ENCODE measurements at regions not wholly inside any gene's neighbourhood (a gene's known extent, or its start where the extent isn't known, plus 50 kb on each side); places are given as distances from the start of the nearest gene placed in this dataset.
"Not testable (repeated sequence)": the region's sequence is repeated elsewhere in the genome, so short reads cannot be mapped to it uniquely, and the experiment has no call there.

DNA sequence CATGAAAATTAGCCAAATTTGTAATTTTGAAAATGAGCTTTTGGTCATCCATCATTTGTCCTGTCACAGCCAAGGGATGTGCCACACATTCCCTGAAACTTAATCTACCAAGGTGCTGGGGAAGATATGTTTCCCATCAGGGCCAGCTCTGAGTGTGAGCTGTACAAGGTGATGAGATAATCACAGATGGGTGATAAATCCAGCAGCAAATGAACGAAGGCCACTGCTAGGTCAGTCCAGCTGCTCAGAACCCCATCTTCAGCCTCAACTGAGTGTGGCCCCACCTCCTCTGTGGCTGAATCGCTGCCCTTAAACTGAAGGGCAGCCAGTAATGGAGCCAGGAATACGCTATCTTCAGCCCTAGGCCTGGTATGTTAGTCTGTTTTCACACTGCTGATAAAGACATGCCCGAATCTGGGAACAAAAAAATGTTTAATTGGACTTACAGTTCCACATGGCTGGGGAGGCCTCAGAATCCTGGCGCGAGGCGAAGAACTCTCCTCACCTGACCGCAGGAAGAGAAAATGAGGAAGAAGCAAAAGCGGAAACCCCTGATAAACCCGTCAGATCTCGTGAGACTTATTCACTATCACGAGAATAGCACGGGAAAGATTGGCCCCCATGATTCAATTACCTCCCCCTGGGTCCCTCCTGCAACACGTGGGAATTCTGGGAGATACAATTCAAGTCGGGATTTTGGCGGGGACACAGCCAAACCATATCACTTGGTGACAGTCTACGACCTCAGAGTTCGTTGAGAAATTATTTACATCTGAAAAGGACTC is 553.0 kb downstream of the NTRK3 start:
- Histone ChIP-seq H3K4me3 (no peak overlapping the region), H3K27me3 (ENCODE audit: low read depth) (no peaks in the 10 kb centered on the region), H3K9me3 (peaks cover 12% of the 10 kb centered on the region), H3K4me1 (no peaks in the 10 kb centered on the region), H3K36me3 (replicated peaks) (no peaks in the 10 kb centered on the region)
- in situ Hi-C loops (cut with MboI; ENCODE audit: low sequenced_read_pairs), result no loop called here
- DNase-seq (ENCODE audit: low spot score in 2 of 2), result no peak

DNA sequence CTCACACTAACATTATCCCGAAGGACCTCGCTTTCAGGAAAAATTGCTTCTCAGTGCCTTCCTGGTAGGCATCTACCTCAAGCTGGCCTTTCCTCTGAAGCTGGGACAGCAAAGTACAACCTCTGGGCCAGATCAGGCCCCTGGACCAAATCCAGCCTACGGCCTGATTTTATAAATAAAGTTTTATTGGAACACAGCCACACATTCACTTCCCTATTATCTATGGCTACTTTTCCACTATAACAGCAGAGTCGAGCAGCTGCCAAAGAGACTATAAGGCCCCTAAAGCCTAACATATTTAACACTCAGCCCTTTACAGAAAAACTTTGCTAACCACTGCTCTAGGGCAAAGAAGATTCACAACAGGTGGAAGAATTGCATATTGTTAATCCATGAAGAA is 554.3 kb downstream of the NTRK3 start:
- no peaks in the 10 kb centered on the region for H3K27me3 ChIP-seq (ENCODE audit: low read depth)
- no peak overlapping the region for H3K4me3 ChIP-seq
- no peaks in the 10 kb centered on the region for H3K4me1 ChIP-seq
- in situ Hi-C loops (cut with MboI; ENCODE audit: low sequenced_read_pairs), result no loop called here
- peaks cover 14% of the 10 kb centered on the region for H3K9me3 ChIP-seq
- H3K36me3 ChIP-seq (replicated peaks), result no peaks in the 10 kb centered on the region
- DNase-seq (ENCODE audit: low spot score in 2 of 2), result no peak

- H3K4me1 ChIP-seq; DNase-seq (ENCODE audit: low spot score in 2 of 2); H3K36me3 ChIP-seq (replicated peaks); H3K27me3 ChIP-seq (ENCODE audit: low read depth); in situ Hi-C loops (cut with MboI; ENCODE audit: low sequenced_read_pairs); H3K4me3 ChIP-seq: not testable (repeated sequence)
- peaks cover 13% of the 10 kb centered on the region for H3K9me3 ChIP-seq
Observed at GRCh38 chr15:87698467-87698866, 558.1 kb downstream of the NTRK3 start.

DNA sequence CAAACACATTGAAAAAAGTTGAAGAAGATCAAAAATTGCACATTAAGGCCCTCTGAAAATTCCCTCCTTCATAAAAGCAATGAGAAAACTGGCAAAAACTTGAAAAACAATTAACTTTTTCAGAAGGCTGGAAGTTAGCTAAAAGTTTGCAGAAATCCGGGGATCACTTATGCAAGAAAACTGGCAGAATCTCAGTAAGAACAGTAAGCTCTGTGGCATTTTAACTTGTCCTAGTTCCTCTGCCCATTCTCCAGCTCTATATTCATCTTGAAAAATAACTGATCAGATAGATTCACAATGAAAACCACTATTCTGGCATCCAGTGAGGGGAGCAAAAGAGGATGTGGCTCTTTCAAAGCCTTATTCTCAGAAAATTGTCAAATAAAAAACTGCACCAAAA is 566.8 kb downstream of the NTRK3 start:
- no peak overlapping the region for H3K4me3 ChIP-seq
- H3K9me3 ChIP-seq, result peaks cover 14% of the 10 kb centered on the region
- DNase-seq (ENCODE audit: low spot score in 2 of 2), result no peak
- in situ Hi-C loops (cut with MboI; ENCODE audit: low sequenced_read_pairs), result no loop called here
- no peaks in the 10 kb centered on the region for H3K4me1 ChIP-seq
- H3K27me3 ChIP-seq (ENCODE audit: low read depth), result no peaks in the 10 kb centered on the region
- no peaks in the 10 kb centered on the region for H3K36me3 ChIP-seq (replicated peaks)

DNA sequence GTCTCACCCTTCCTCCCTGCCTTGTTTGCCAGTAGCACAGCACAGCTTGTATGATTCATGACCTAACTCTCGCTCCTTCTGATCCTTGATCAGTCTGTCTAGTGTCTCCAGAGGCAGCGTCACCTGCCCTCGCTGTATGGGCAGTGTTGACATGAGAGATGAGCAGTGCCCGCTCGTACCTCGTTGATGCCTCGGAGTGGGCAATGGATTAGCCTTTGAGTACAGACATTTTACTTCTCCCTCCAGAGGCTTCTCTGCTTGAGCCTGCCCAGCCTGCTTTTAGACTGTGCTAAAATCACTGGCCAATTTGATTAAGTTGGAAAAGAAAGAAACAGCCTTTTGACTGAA is 569.0 kb downstream of the NTRK3 start:
- in situ Hi-C loops (cut with MboI; ENCODE audit: low sequenced_read_pairs), result no loop called here
- Histone ChIP-seq H3K27me3 (ENCODE audit: low read depth) (no peaks in the 10 kb centered on the region), H3K4me3 (no peak overlapping the region), H3K36me3 (replicated peaks) (no peaks in the 10 kb centered on the region), H3K9me3 (peaks cover 17% of the 10 kb centered on the region), H3K4me1 (no peaks in the 10 kb centered on the region)
- DNase-seq (ENCODE audit: low spot score in 2 of 2), result no peak

- Histone ChIP-seq H3K27me3 (ENCODE audit: low read depth) (no peaks in the 10 kb centered on the region), H3K4me3 (no peak overlapping the region), H3K36me3 (replicated peaks) (no peaks in the 10 kb centered on the region), H3K4me1 (no peaks in the 10 kb centered on the region), H3K9me3 (peaks cover 17% of the 10 kb centered on the region)
- DNase-seq (ENCODE audit: low spot score in 2 of 2), result no peak
- in situ Hi-C loops (cut with MboI; ENCODE audit: low sequenced_read_pairs), result no loop called here
Observed at GRCh38 chr15:87686841-87687522, 569.6 kb downstream of the NTRK3 start.

DNA sequence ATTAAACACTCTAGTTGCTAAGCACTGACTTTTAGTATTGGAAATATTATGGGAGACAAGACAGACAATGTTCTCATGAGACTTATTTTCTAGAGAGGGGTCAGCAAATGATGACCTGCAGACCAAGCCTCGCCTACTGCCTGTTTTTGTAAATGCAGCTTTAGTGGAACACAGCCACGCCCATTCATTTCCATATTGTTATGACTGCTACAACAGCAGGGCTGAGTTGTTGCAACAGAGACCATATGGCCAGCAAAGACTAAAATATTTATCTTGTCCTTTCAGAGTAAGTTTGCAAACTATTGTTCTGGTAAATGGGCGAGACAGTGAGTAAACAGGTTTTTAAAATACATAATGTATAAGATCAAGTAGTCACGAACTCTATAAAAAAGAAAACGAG is 570.2 kb downstream of the NTRK3 start:
- no peak overlapping the region for H3K4me3 ChIP-seq
- H3K4me1 ChIP-seq, result no peaks in the 10 kb centered on the region
- H3K9me3 ChIP-seq, result peaks cover 17% of the 10 kb centered on the region
- DNase-seq (ENCODE audit: low spot score in 2 of 2), result no peak
- in situ Hi-C loops (cut with MboI; ENCODE audit: low sequenced_read_pairs), result no loop called here
- H3K36me3 ChIP-seq (replicated peaks), result no peaks in the 10 kb centered on the region
- H3K27me3 ChIP-seq (ENCODE audit: low read depth), result no peaks in the 10 kb centered on the region

- Histone ChIP-seq H3K4me3 (no peak overlapping the region), H3K4me1 (no peaks in the 10 kb centered on the region), H3K36me3 (replicated peaks) (no peaks in the 10 kb centered on the region), H3K9me3 (peaks cover 14% of the 10 kb centered on the region), H3K27me3 (ENCODE audit: low read depth) (no peaks in the 10 kb centered on the region)
- DNase-seq (ENCODE audit: low spot score in 2 of 2), result no peak
- in situ Hi-C loops (cut with MboI; ENCODE audit: low sequenced_read_pairs), result no loop called here
Observed at GRCh38 chr15:87682527-87682926, 574.0 kb downstream of the NTRK3 start.

GRCh38 chr15:87681104-87681503 is 575.4 kb downstream of the NTRK3 start:
- no peak for DNase-seq (ENCODE audit: low spot score in 2 of 2)
- Histone ChIP-seq H3K4me3 (no peak overlapping the region), H3K4me1 (no peaks in the 10 kb centered on the region), H3K27me3 (ENCODE audit: low read depth) (no peaks in the 10 kb centered on the region), H3K36me3 (replicated peaks) (no peaks in the 10 kb centered on the region), H3K9me3 (peaks cover 14% of the 10 kb centered on the region)
- in situ Hi-C loops (cut with MboI; ENCODE audit: low sequenced_read_pairs), result no loop called here

- Histone ChIP-seq H3K36me3 (replicated peaks) (no peaks in the 10 kb centered on the region), H3K9me3 (peaks cover 6% of the 10 kb centered on the region), H3K4me3 (no peak overlapping the region), H3K27me3 (ENCODE audit: low read depth) (no peaks in the 10 kb centered on the region), H3K4me1 (no peaks in the 10 kb centered on the region)
- no peak for DNase-seq (ENCODE audit: low spot score in 2 of 2)
- in situ Hi-C loops (cut with MboI; ENCODE audit: low sequenced_read_pairs), result no loop called here
Observed at GRCh38 chr15:87680208-87680607, 576.3 kb downstream of the NTRK3 start.

GRCh38 chr15:87675271-87675670 is 581.3 kb downstream of the NTRK3 start:
- Histone ChIP-seq H3K4me3 (no peak overlapping the region), H3K27me3 (ENCODE audit: low read depth) (no peaks in the 10 kb centered on the region), H3K36me3 (replicated peaks) (no peaks in the 10 kb centered on the region), H3K9me3 (peaks cover 5% of the 10 kb centered on the region; the same call in 1 of the 2 replicates), H3K4me1 (no peaks in the 10 kb centered on the region)
- no peak for DNase-seq (ENCODE audit: low spot score in 2 of 2)
- in situ Hi-C loops (cut with MboI; ENCODE audit: low sequenced_read_pairs), result no loop called here

- no peak overlapping the region for H3K4me3 ChIP-seq
- peaks cover 8% of the 10 kb centered on the region; the same call in 1 of the 2 replicates for H3K9me3 ChIP-seq
- no peaks in the 10 kb centered on the region for H3K36me3 ChIP-seq (replicated peaks)
- in situ Hi-C loops (cut with MboI; ENCODE audit: low sequenced_read_pairs), result no loop called here
- no peaks in the 10 kb centered on the region for H3K27me3 ChIP-seq (ENCODE audit: low read depth)
- no peaks in the 10 kb centered on the region for H3K4me1 ChIP-seq
- DNase-seq (ENCODE audit: low spot score in 2 of 2), result peak in 1 of 2 experiments; percentile 24
Observed at GRCh38 chr15:87672309-87673288, 583.9 kb downstream of the NTRK3 start.

GRCh38 chr15:87671289-87671688 is 585.2 kb downstream of the NTRK3 start:
- Histone ChIP-seq H3K4me3 (no peak overlapping the region), H3K9me3 (peaks cover 7% of the 10 kb centered on the region; the same call in 1 of the 2 replicates), H3K36me3 (replicated peaks) (no peaks in the 10 kb centered on the region), H3K27me3 (ENCODE audit: low read depth) (no peaks in the 10 kb centered on the region), H3K4me1 (no peaks in the 10 kb centered on the region)
- in situ Hi-C loops (cut with MboI; ENCODE audit: low sequenced_read_pairs), result no loop called here
- no peak for DNase-seq (ENCODE audit: low spot score in 2 of 2)
